Psoas muscle (tissue), 7 donors: ENCODE measurements at regions not wholly inside any gene's neighbourhood (a gene's known extent, or its start where the extent isn't known, plus 50 kb on each side); places are given as distances from the start of the nearest gene placed in this dataset.

ENCODE experiments used
- ATAC-seq, 4 donors: fragments of 200-7000 bp; cut with Tn5 transposase; one replicate each; pipeline ENCODE4 v1.9.1; 2020; ENCODE audit warnings: moderate library complexity in 3 of 4, mild to moderate bottlenecking in 2 of 4
- DNase-seq, 2 donors: peaks; one replicate each; pipeline ENCODE4 v3.0.0-alpha.2; 2020
- H3K27ac ChIP-seq: fragments of 200-600 bp; one replicate; pipeline ENCODE4 v1.8.0; 2022
- H3K27me3 ChIP-seq, 3 donors: fragments of 200-600 bp in 1 of 3; one replicate each; pipeline versions ENCODE4 v1.6.1 to v1.8.0; 2013 to 2022; ENCODE audit warnings: low read length in 2 of 3, mild to moderate bottlenecking in 2 of 3, moderate library complexity in 1 of 3; ENCODE audit not compliant: insufficient read depth in 3 of 3
- H3K36me3 ChIP-seq, 2 donors: fragments of 200-600 bp in 1 of 2; one replicate each; pipeline versions ENCODE4 v1.6.1 to v1.8.0; 2013 to 2022; ENCODE audit warnings: low read depth in 1 of 2, mild to moderate bottlenecking in 1 of 2, moderate library complexity in 1 of 2; ENCODE audit not compliant: insufficient read depth in 1 of 2
- H3K4me1 ChIP-seq: fragments of 200-600 bp; one replicate; pipeline ENCODE4 v1.8.0; 2022
- H3K4me3 ChIP-seq: fragments of 200-600 bp; one replicate; pipeline ENCODE4 v1.8.0; 2022; ENCODE audit warnings: mild to moderate bottlenecking
- H3K9me3 ChIP-seq: fragments of 200-600 bp; one replicate; pipeline ENCODE4 v1.8.0; 2022
- CTCF ChIP-seq: fragments of 200-600 bp; IDR thresholded peaks from one replicate; pipeline ENCODE4 v1.8.0; 2022; ENCODE audit warnings: antibody characterized with exemption
- WGBS, 3 donors: extraction: QIAGEN DNeasy Blood & Tissue Kit; methylation state at CpG; one replicate each; pipeline versions ENCODE4 v1.1.6 to v1.1.7; 2013; 5-methylcytosine and 5-hydroxymethylcytosine counted together
- intact Hi-C, 2 donors: fragments of 100-400 bp; cut with DNase I; formaldehyde crosslinking; loops; one replicate each; pipeline versions ENCODE4 v1.11.0 to v1.14.2; 2022
- donor health status: healthy with polysubstance abuse.
- donor health status: DM: no; HTN: no; CAD: no; lungs with moderate emphysema.
- donor health status: Bipolar disorder and iron deficiency.
- donor health status: healthy.
- donor health status: DM: yes; HTN: yes; CAD: no.
- donor health status: DM: no; HTN: no; CAD: no.
- donor health status: DM: yes; HTN: yes; CAD: no.

- no peak overlapping the region for H3K4me3 ChIP-seq
- no peak for TF ChIP-seq CTCF
- H3K4me1 ChIP-seq: peaks cover 11% of the 10 kb centered on the region
- no peaks in the 10 kb centered on the region for H3K9me3 ChIP-seq
- 79 to 91% (median 89%) methylated on average over 2 of the region's 2 CpGs for WGBS, 3 donors
- ATAC-seq (no peak), DNase-seq (no peak)
- intact Hi-C loops: loop anchor here in 1 of 2 donors (5.0 to 10.0 kb wide), 3 partner anchors 153 to 578 kb away; partner anchors contain the start of genes GADD45A and GNG12
- H3K27me3 ChIP-seq: no peaks in the 10 kb centered on the region
- no peaks in the 10 kb centered on the region for H3K36me3 ChIP-seq
- H3K27ac ChIP-seq: no peak overlapping the region
Observed at GRCh38 chr1:67534627-67535065, 104.4 kb upstream of the SERBP1 start.

GRCh38 chr1:67535474-67535873 lies 105.3 kb upstream of the SERBP1 start:
- H3K4me3 ChIP-seq: no peak overlapping the region
- ATAC-seq (peak; percentile 90 to 93 (median 92)), DNase-seq (peak; percentile 77 to 85)
- H3K27me3 ChIP-seq: no peaks in the 10 kb centered on the region
- H3K4me1 ChIP-seq: peaks cover 11% of the 10 kb centered on the region
- intact Hi-C loops: loop anchor here in 1 of 2 donors (5.0 to 10.0 kb wide), 2 partner anchors 152 to 299 kb away; partner anchors contain the start of genes GADD45A and GNG12
- H3K9me3 ChIP-seq: no peaks in the 10 kb centered on the region
- no peaks in the 10 kb centered on the region for H3K36me3 ChIP-seq
- TF ChIP-seq CTCF: peak; percentile 95
- WGBS, 3 donors: 7 to 8% (median 7%) methylated on average over 5 of the region's 5 CpGs
- H3K27ac ChIP-seq: no peak overlapping the region

- H3K36me3 ChIP-seq: no peaks in the 10 kb centered on the region
- WGBS, 3 donors: 43 to 62% (median 44%) methylated on average over 9 of the region's 9 CpGs
- ATAC-seq: peak in 1 of 4 donors; percentile 39
- no peak overlapping the region for H3K27ac ChIP-seq
- H3K4me3 ChIP-seq: no peak overlapping the region
- no peaks in the 10 kb centered on the region for H3K9me3 ChIP-seq
- peaks cover 11% of the 10 kb centered on the region for H3K4me1 ChIP-seq
- intact Hi-C loops: loop anchor here in 1 of 2 donors (5.0 to 10.0 kb wide), 2 partner anchors 150 to 298 kb away; partner anchors contain the start of genes GADD45A and GNG12
- no peak for DNase-seq
- H3K27me3 ChIP-seq: no peaks in the 10 kb centered on the region
- TF ChIP-seq CTCF: no peak
Observed at GRCh38 chr1:67536957-67537666, 106.9 kb upstream of the SERBP1 start.

GRCh38 chr1:67537667-67538018 lies 107.4 kb upstream of the SERBP1 start:
- Histone ChIP-seq H3K27me3 (no peaks in the 10 kb centered on the region), H3K27ac (no peak overlapping the region), H3K4me3 (no peak overlapping the region), H3K9me3 (no peaks in the 10 kb centered on the region), H3K4me1 (peaks cover 11% of the 10 kb centered on the region), H3K36me3 (no peaks in the 10 kb centered on the region)
- no peak for TF ChIP-seq CTCF
- no peak for DNase-seq
- no peak for ATAC-seq
- intact Hi-C loops: loop anchor here in 1 of 2 donors (5.0 to 10.0 kb wide), 2 partner anchors 150 to 297 kb away; partner anchors contain the start of genes GADD45A and GNG12
- WGBS, 3 donors: 37 to 53% (median 49%) methylated on average over 6 of the region's 6 CpGs
